ENCODE measurements at regions not wholly inside any gene's neighbourhood (a gene's known extent, or its start where the extent isn't known, plus 50 kb on each side); places are given as distances from the start of the nearest gene placed in this dataset.

DNA sequence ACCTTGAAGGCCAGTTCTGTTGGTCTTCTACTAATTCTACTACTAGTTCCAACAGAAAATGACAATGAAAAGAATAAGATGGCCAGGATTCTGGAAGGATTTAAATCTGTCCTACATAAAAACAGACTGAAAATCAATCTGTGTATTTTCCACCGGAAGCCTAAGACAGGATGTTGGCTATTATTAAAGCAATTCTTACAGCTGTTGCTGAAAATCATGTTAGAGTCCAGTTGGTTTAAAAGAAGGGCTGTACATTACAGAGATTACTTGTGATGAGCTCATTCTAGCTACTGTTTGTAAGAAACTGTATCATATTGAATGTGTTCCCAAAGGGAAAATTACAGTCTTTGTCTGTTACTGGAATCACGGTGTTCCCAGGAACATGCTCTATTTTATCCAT is 54.8 kb upstream of the MAGEB16 start:
- no peaks in the 10 kb centered on the region for H3K9me3 ChIP-seq (replicated peaks in 1 of 11)
- no peak for TF ChIP-seq Cebpa-rat (IDR thresholded peaks at IDR 0.05)
- H4K20me1 ChIP-seq, result peaks cover 0 to 23% (median 0%) of the 10 kb centered on the region in 11 experiments; a peak in 2 of 22 replicates
- no peaks in the 10 kb centered on the region for H3K4me1 ChIP-seq
- H3K27me3 ChIP-seq, result peaks cover 78 to 96% (median 88%) of the 10 kb centered on the region in 11 experiments
- no peak overlapping the region for H3K27ac ChIP-seq
- H3K4me2 ChIP-seq, result no peak overlapping the region
- H3K9ac ChIP-seq, result no peak overlapping the region
- H3K36me3 ChIP-seq, result no peaks in the 10 kb centered on the region
- no peak overlapping the region for H3K4me3 ChIP-seq

All from BLaER1 treated with 17β-estradiol and CSF1 and Interleukin-3, amounts not matched to agents 10 nM and 100 nM (cell line).